Mucosa of descending colon (tissue), 3 donors: ENCODE measurements at regions not wholly inside any gene's neighbourhood (a gene's known extent, or its start where the extent isn't known, plus 50 kb on each side); places are given as distances from the start of the nearest gene placed in this dataset.

ENCODE experiments used
- ATAC-seq: fragments of 200-7000 bp; cut with Tn5 transposase; one replicate; pipeline ENCODE4 v1.9.1; 2020; ENCODE audit warnings: mild to moderate bottlenecking, moderate library complexity
- DNase-seq, 3 donors: peaks; one replicate each; pipeline ENCODE4 v3.0.0-alpha.2; 2020
- H3K36me3 ChIP-seq: fragments of 200-600 bp; one replicate; pipeline ENCODE4 v1.8.0; 2021; ENCODE audit warnings: low read depth, mild to moderate bottlenecking
- H3K4me1 ChIP-seq: fragments of 200-600 bp; one replicate; pipeline ENCODE4 v1.8.0; 2021; ENCODE audit warnings: low read depth, mild to moderate bottlenecking
- H3K4me3 ChIP-seq: fragments of 200-600 bp; one replicate; pipeline ENCODE4 v1.8.0; 2021; ENCODE audit warnings: mild to moderate bottlenecking
- H3K9me3 ChIP-seq: fragments of 200-600 bp; one replicate; pipeline ENCODE4 v1.8.0; 2021; ENCODE audit warnings: mild to moderate bottlenecking
- CTCF ChIP-seq: fragments of 200-600 bp; IDR thresholded peaks from one replicate; pipeline ENCODE4 v1.8.0; 2022; ENCODE audit warnings: antibody characterized with exemption, mild to moderate bottlenecking
- intact Hi-C, 2 donors: fragments of 100-400 bp; cut with DNase I in 1 of 2; cut with micrococcal nuclease in 1 of 2; formaldehyde crosslinking; loops; one replicate each; pipeline versions ENCODE4 v1.11.0 to v1.11.1; 2022; cut with DNase I, micrococcal nuclease
- donor health status: DM: no; HTN: no; CAD: no; lungs with moderate emphysema.
- donor health status: DM: no; HTN: no; CAD: no.
- donor health status: DM: no; HTN: yes; CAD: no.

DNA sequence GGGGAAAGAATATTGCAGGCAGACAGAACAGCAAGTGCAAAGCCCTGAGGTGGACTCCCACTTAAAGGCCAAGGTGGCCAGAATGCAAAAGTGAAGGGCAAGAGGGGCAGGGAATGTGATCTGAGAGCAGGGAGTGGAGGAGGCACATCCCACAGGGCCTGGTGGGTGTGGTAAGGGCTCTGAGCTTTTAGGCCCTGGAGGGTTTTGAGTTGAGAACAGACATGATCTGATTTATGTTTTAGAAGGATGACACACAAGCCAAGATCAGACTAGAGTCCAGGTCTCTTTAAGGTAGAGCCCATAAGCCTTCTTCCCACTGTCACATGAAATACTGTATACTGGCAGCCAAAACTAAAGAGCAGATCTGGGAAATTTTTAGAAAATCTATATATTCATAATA is 162.5 kb downstream of the SLC38A4 start:
- intact Hi-C loops: loop anchor here in 1 of 2 donors (10.0 kb wide), 1 partner anchor 289 kb away; the partner anchor contains the start of gene SLC38A2
- Histone ChIP-seq H3K4me1 (no peaks in the 10 kb centered on the region), H3K36me3 (no peaks in the 10 kb centered on the region), H3K4me3 (no peak overlapping the region), H3K9me3 (no peaks in the 10 kb centered on the region)
- DNase-seq: no peak
- no peak for ATAC-seq
- no peak for TF ChIP-seq CTCF

DNA sequence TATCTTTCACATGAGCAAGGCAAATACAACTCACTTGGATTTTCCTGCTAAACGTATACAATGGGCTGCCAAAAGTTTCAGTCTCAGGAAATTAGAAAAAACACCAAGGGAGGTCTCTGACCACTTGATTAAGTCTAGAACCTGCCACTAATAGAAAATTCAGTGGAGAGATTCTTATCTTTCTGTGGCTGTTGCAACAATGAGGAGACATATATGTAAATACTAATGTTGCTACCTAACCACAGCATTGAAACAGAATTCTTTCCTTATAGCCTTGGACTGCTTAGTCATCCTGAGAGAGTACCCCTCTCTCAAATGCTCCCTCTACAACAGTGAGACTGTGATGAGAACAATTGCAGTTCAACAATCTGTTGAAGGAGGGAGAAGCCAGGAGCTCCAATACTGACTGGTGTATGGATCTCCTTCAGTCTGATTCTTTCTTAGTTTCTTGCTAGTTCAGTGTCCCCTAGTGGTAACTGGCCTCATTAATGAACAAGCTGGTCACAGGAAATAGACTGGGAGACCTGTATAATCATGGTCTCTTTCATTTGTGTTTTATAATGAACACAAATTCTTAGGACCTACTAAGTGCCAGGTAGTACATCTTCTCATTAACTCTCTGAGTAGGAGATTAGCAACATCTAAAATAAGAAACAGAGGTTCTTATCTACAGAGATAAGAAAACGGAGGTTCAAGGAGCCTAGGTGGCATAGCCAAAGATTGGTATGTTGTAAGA is 164.5 kb downstream of the SLC38A4 start:
- peak in 1 of 3 donors; percentile 63 for DNase-seq
- TF ChIP-seq CTCF: peak; percentile 50
- Histone ChIP-seq H3K4me3 (no peak overlapping the region), H3K9me3 (no peaks in the 10 kb centered on the region), H3K4me1 (no peaks in the 10 kb centered on the region), H3K36me3 (no peaks in the 10 kb centered on the region)
- intact Hi-C loops: loop anchor here in 1 of 2 donors (10.0 kb wide), 1 partner anchor 286 kb away; the partner anchor contains the start of gene SLC38A2
- peak; percentile 92 for ATAC-seq

- Histone ChIP-seq H3K4me1 (no peaks in the 10 kb centered on the region), H3K9me3 (no peaks in the 10 kb centered on the region), H3K36me3 (no peaks in the 10 kb centered on the region), H3K4me3 (no peak overlapping the region)
- intact Hi-C loops: loop anchor here in 1 of 2 donors (10.0 kb wide), 1 partner anchor 286 kb away; the partner anchor contains the start of gene SLC38A2
- no peak for DNase-seq
- ATAC-seq: no peak
- TF ChIP-seq CTCF: no peak
Observed at GRCh38 chr12:46660719-46661109, 165.1 kb downstream of the SLC38A4 start.

DNA sequence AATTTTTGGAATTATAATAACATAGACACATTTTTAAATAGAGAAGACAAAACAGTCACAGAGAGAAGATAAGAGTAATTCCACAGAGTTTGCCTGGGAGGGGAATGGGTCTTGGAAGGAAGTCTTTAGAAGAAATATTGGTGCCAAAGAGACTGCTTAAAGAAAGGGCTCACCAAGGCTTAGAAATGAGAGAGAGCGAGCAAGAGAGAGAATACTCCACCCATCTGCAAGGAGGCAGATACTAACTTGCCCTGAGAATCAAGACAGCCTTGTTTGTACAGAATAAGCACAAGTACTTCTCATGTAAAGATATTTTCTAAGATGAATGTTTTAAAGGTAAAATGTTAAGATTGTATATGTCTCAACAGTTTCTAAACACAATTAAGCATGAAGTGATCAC is 165.5 kb downstream of the SLC38A4 start:
- intact Hi-C loops: loop anchor here in 1 of 2 donors (10.0 kb wide), 1 partner anchor 285 kb away; the partner anchor contains the start of gene SLC38A2
- ATAC-seq (no peak), DNase-seq (no peak)
- TF ChIP-seq CTCF: no peak
- Histone ChIP-seq H3K4me1 (no peaks in the 10 kb centered on the region), H3K36me3 (no peaks in the 10 kb centered on the region), H3K4me3 (no peak overlapping the region), H3K9me3 (no peaks in the 10 kb centered on the region)

- no peaks in the 10 kb centered on the region for H3K36me3 ChIP-seq
- DNase-seq (no peak), ATAC-seq (no peak)
- no peak for TF ChIP-seq CTCF
- no peak overlapping the region for H3K4me3 ChIP-seq
- H3K4me1 ChIP-seq: no peaks in the 10 kb centered on the region
- H3K9me3 ChIP-seq: no peaks in the 10 kb centered on the region
- intact Hi-C loops: loop anchor here (10.0 kb wide), 2 partner anchors 185 to 285 kb away; partner anchors contain the start of gene SLC38A2 (in 1 of the 2)
Observed at GRCh38 chr12:46659824-46660223, 166.0 kb downstream of the SLC38A4 start.
